GM23248 (cell line): ENCODE measurements at regions not wholly inside any gene's neighbourhood (a gene's known extent, or its start where the extent isn't known, plus 50 kb on each side); places are given as distances from the start of the nearest gene placed in this dataset.

Experiments used
- EZH2 ChIP-seq: fragments of 200-600 bp; sonication (generic); IDR thresholded peaks from 2 replicates; pipeline ENCODE4 v1.6.1; 2018; ENCODE audit warnings: antibody characterized with exemption, mild to moderate bottlenecking; ENCODE audit not compliant: insufficient read depth, poor library complexity, severe bottlenecking
- EZH2phosphoT487 ChIP-seq: fragments of 200-600 bp; sonication (generic); IDR thresholded peaks from 2 replicates; pipeline ENCODE4 v1.6.1; 2018; ENCODE audit warnings: antibody characterized with exemption, moderate library complexity, mild to moderate bottlenecking, low read depth; ENCODE audit not compliant: insufficient read depth

GRCh38 chr3:102643546-102643945 lies 208.7 kb downstream of the ZPLD1 start:
- no peak for TF ChIP-seq EZH2
- TF ChIP-seq EZH2phosphoT487 = no peak
